ENCODE measurements at regions not wholly inside any gene's neighbourhood (a gene's known extent, or its start where the extent isn't known, plus 50 kb on each side); places are given as distances from the start of the nearest gene placed in this dataset.

- peak; percentile 43 for TF ChIP-seq FOSL1 (IDR thresholded peaks at IDR 0.05; ENCODE audit: low read depth)
These were observed 68.6 kb downstream of the TENT5A start (continued) for GRCh38 chr6:81683912-81684311.

GRCh38 chr6:81682858-81683620 lies 69.4 kb downstream of the TENT5A start:
- RAD21 ChIA-PET (ENCODE audit: low non-redundant PET in 1 of 2, low total read pairs in 2 of 2, uncharacterized antibody in 2 of 2, unreplicated experiment in 2 of 2) = interaction anchor here in 1 of 2 experiments (0.6 kb wide), 1 partner anchor 69 kb away, joined by 8 read pairs; no protein-coding TSS in a partner anchor
- H3K4me2 ChIP-seq (ENCODE audit: low read length) = peak overlapping the region; percentile 35; the same call in 1 of the 2 replicates
- no peak overlapping the region for H3K9ac ChIP-seq (ENCODE audit: low read length)
- TF ChIP-seq CTCF (IDR thresholded peaks at IDR 0.05 in 2 of 3, conservative IDR thresholded peaks at IDR 0.05 in 1 of 3; ENCODE audit: borderline replicate concordance in 1 of 3, insufficient read depth in 1 of 3, low read depth in 2 of 3, low read length in 2 of 3) (no peak), FOSL1 (IDR thresholded peaks at IDR 0.05; ENCODE audit: low read depth) (no peak), JUND (IDR thresholded peaks at IDR 0.05) (no peak), YY1 (IDR thresholded peaks at IDR 0.05; ENCODE audit: extremely low read depth, insufficient replicate concordance, low read depth, low read length) (no peak), REST (IDR thresholded peaks at IDR 0.05; ENCODE audit: low read depth) (no peak), POLR2AphosphoS5 (IDR thresholded peaks at IDR 0.05; ENCODE audit: low read depth, low read length) (no peak), SP1 (IDR thresholded peaks at IDR 0.05; ENCODE audit: low read depth) (no peak), ELF1 (IDR thresholded peaks at IDR 0.05; ENCODE audit: borderline replicate concordance, low read depth) (no peak), SRF (IDR thresholded peaks at IDR 0.05; ENCODE audit: low read depth) (no peak), MAX (IDR thresholded peaks at IDR 0.05) (no peak), TCF7L2 (IDR thresholded peaks at IDR 0.05; ENCODE audit: borderline replicate concordance, extremely low read depth, insufficient read depth, insufficient read length) (no peak), CEBPB (IDR thresholded peaks at IDR 0.05; ENCODE audit: low read depth) (no peak), ZBTB33 (IDR thresholded peaks at IDR 0.05; ENCODE audit: extremely low read depth, insufficient replicate concordance, low read length) (no peak), EZH2phosphoT487 (IDR thresholded peaks at IDR 0.05; ENCODE audit: borderline replicate concordance) (no peak), RAD21 (IDR thresholded peaks at IDR 0.05; ENCODE audit: low read depth) (no peak), ATF3 (IDR thresholded peaks at IDR 0.05) (no peak)

More at GRCh38 chr6:81682858-81683620, 69.4 kb downstream of the TENT5A start:
- ATAC-seq (no peak), DNase-seq (ENCODE audit: low read depth, low spot score) (no peak)
- Histone ChIP-seq H3K9me2 (ENCODE audit: insufficient read depth) (no peaks in the 10 kb centered on the region), H3K36me3 (ENCODE audit: control insufficient read depth in 1 of 2, insufficient read depth in 2 of 2, low read length in 2 of 2) (no peaks in the 10 kb centered on the region), H3K27me3 (ENCODE audit: insufficient read depth, low read length) (no peaks in the 10 kb centered on the region), H3K27ac (ENCODE audit: low read depth, low read length) (no peak overlapping the region), H2AFZ (ENCODE audit: low read depth, low read length, poor library complexity, severe bottlenecking) (peak overlapping the region; percentile 27), H3K79me2 (ENCODE audit: insufficient read depth, low read length) (no peaks in the 10 kb centered on the region), H3K4me1 (ENCODE audit: control insufficient read depth in 1 of 2, insufficient read depth in 2 of 2, low read length in 2 of 2) (peaks cover 4 to 11% of the 10 kb centered on the region in 2 experiments), H4K20me1 (ENCODE audit: insufficient read depth) (no peaks in the 10 kb centered on the region), H3K9me3 (ENCODE audit: control insufficient read depth in 1 of 2, insufficient read depth in 1 of 2, low read depth in 1 of 2, low read length in 2 of 2) (no peaks in the 10 kb centered on the region), H3K4me3 (replicated peaks in 1 of 2; ENCODE audit: low read depth in 1 of 2, low read length in 2 of 2) (no peak overlapping the region)
- CTCF ChIA-PET = no interaction called here
- BruUV-seq (replicated peaks) = no TSS peak
- intact Hi-C loops (cut with micrococcal nuclease) = no loop called here
- POLR2A ChIA-PET = no interaction called here
